ENCODE measurements at regions not wholly inside any gene's neighbourhood (a gene's known extent, or its start where the extent isn't known, plus 50 kb on each side); places are given as distances from the start of the nearest gene placed in this dataset.

DNA sequence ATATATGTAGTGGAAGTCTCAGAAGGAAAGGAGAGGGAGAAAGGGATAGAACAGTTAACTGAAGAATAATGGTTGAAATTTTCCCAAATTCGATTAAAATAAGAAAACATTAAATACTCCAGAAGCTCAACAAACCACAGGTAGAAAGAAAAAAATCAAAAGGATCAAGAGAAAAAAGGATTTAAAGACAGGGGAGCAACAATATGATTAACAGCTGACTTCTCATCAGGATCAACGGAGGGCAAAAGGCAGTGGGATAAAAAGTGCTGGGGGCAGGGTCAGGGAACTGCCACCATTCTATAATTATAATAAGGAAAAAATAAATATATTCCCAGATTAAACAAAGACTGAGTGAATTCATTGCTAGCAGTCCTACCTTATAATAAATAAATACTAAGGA is 55.3 kb downstream of the CDKN2C start:
- intact Hi-C loops (cut with DNase I), result no loop called here
- DNase-seq (ENCODE audit: low spot score), result no peak

DNA sequence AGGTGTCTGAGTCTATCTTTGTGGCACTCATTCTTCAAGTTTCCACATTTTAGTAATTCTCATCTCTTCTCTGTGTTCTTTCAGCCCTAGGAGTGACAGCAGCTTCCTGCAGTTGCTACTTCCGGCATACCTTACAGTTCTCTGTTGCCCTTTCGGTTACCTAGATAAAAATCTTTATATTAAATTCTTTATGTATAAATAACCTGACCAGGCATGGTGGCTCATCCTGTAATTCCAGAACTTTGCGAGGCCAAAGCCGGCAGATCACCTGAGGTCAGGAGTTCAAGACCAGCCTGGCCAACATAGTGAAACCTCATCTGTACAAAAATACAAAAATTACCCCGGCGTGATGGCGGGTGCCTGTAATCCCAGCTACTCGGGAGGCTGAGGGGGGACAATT is 62.9 kb downstream of the CDKN2C start:
- DNase-seq (ENCODE audit: low spot score), result no peak
- intact Hi-C loops (cut with DNase I), result no loop called here

DNA sequence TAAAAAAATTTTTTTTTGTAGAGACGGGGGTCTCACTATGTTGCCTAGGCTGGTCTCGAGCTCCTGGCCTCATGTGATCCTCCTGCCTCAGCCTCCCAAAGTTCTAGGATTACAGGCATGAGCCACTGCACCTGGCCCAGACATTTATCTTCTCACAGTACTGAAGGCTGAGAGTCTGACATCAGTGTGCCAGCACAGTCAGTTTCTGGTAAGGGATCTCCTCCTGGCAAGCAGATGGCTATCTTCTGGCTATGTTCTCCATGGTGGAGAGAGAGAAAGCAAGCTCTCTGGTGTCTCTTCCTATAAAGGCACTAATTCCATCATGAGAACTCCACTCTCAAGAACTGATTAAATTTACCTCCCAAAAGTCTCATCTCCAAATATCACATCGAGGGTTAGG is 57.8 kb upstream of the C1orf185 start:
- intact Hi-C loops (cut with DNase I), result loop anchor here (2.0 to 5.0 kb wide), 2 partner anchors 112 to 269 kb away; no protein-coding TSS in a partner anchor
- no peak for DNase-seq (ENCODE audit: low spot score)

DNA sequence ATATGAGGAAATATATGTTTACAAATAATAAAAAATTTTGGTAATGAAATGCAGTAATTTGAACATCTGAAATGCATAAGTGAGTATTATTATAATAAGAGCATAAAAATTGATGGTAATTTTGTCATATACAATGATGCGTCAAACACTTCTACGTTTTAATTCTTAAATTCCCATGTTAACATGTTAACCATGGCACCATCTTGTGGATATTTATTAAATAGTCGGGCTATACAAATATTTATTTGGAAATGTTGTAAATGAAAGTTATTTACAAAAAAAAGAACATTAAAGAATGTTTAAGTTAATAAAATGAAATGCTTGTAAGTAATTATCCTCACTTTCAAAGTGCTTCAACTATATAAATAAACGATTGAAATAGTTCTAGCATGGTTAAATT is 57.2 kb upstream of the C1orf185 start:
- intact Hi-C loops (cut with DNase I), result loop anchor here (2.0 to 5.0 kb wide), 2 partner anchors 113 to 270 kb away; no protein-coding TSS in a partner anchor
- DNase-seq (ENCODE audit: low spot score), result no peak

DNA sequence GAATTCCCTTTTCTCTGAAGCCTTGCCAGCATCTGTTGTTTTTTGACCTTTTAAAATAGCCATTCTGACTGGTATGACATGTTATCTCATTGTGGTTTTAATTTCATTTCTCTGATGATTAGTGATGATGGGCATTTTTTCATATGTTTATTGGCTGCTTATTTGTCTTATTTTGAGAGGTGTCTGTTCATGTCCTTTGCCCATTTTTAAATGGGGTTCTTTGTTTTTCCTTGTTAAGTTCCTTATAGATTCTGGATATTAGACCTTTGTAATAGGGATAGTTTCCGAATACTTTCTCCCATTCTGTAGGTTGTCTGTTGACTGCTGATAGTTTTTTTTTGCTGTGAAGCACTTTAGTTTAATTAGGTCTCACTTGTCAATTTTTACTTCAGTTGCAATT is 54.0 kb upstream of the C1orf185 start:
- no peak for DNase-seq (ENCODE audit: low spot score)
- intact Hi-C loops (cut with DNase I), result no loop called here

DNA sequence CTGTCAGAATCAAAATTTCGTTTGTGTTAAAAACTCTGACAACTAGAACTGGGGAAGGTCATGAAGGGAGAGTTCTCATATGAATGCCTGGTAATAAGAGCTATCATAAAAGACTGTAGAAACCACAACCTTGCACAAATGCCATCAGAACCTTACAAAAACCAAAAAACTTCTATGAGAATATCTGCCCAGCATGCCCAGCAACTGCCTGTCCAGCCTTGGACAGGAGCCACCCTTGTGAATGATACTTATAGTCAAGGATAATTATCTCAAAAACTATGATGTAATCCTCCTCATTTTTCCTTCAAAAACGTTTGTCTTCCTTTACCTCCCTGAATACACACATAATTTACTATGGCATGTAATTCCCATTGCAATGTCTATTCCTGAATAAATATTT is 53.4 kb upstream of the C1orf185 start:
- no peak for DNase-seq (ENCODE audit: low spot score)
- intact Hi-C loops (cut with DNase I), result no loop called here
